GM18867 (cell line): ENCODE measurements at regions not wholly inside any gene's neighbourhood (a gene's known extent, or its start where the extent isn't known, plus 50 kb on each side); places are given as distances from the start of the nearest gene placed in this dataset.
"Not testable (repeated sequence)": the region's sequence is repeated elsewhere in the genome, so short reads cannot be mapped to it uniquely, and the experiment has no call there.

Experiments
- ATAC-seq: cut with Tn5 transposase; IDR thresholded peaks from one replicate; pipeline ENCODE4 v1.9.1; 2021; ENCODE audit warnings: mild to moderate bottlenecking, moderate library complexity; ENCODE audit not compliant: unreplicated experiment

- peak; percentile 59 for ATAC-seq
Measured at GRCh38 chr4:184282895-184283654, 65.4 kb upstream of the ENPP6 start.

- peak; percentile 32 for ATAC-seq
Measured at GRCh38 chr4:184282251-184282713, 64.6 kb upstream of the ENPP6 start.

DNA sequence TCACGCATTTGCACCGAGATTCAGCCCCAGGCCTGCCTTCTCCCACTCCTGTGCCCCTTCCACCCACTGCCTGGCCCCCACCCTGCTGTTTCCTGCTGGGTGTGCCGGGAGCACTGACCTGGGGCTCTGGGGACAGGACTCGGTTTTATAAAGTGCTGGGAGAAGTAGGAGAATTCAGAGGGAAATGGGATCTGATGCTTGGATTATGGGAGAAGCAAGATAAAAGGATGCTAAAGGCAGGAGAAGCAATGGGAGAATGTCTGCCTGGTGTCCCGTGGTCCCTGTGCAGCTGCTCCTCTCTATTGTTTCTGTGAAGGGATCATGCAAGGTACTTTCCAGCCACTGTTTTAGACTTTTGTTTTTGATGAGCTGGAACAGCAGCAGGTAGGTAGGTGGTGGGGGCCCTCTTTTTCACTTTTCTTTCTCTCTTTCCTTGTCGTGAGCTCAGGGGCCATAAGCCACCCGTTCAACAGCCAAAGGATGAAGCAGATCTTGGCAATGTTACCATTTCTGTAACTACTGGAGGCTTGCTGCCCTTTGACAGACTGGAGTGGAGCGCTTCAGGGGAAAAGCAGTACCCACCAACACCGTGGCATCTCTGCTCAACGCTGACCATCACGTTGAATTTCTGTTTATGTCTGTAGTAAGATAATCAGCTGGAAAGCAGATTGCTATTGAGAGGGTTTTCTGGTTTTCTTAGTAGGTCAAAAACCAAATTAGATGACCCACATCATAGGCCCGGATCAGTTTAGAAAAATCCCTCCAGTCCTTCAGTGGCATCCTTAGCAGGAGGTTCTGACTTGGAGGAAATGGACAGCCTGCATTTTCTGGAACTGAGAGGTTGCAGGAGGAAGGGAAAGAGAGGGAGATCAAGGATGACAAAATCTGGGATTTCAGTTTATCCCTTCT is 63.8 kb upstream of the ENPP6 start:
- no peak for ATAC-seq

GRCh38 chr4:184280591-184281071 is 63.0 kb upstream of the ENPP6 start:
- peak; percentile 50 for ATAC-seq

DNA sequence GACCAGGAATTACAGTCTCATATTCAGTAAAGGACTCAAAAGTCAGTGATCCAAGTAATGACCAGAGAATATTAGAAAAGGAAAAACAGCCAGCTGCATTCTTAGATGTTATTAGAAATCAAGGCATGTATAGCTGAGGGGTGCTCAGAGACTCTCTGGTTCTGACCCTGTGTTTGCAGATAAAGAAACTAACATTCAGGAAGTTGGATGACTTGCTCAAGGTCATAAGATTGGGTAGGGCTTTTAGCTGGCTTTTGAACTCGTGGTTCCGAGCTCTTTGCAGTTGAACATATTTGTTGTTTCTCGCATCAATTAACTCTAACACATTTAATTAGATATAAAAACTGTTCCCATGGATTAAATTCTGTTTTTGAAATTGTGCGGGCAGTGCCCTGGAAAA is 62.5 kb upstream of the ENPP6 start:
- ATAC-seq: no peak

DNA sequence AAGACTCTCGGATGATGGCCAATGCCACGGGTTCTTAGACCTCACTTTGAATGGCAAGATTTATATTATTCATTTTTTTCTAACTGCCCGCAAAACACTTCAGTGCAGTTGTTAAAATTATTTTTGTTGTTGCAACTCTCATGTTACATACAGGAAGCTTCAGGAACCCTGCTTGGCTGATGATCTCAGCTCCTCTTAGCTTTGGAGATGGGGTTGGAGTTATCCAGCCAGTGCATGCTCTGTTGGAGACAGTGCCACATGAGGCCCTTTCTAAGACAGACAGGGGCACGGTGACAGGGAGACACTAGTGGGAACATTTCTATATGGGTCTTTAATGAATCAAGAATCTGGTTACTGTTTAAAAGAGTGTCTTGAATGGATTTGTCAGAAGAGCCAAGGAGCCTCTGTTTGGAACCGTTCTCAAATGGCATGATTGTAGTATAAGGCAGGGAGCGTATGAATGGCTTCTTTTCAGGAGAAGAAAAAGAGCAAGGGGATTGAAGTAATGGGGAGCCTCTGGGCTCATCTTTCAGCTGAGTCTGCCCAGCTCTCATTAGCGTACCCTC is 61.9 kb upstream of the ENPP6 start:
- no peak for ATAC-seq

DNA sequence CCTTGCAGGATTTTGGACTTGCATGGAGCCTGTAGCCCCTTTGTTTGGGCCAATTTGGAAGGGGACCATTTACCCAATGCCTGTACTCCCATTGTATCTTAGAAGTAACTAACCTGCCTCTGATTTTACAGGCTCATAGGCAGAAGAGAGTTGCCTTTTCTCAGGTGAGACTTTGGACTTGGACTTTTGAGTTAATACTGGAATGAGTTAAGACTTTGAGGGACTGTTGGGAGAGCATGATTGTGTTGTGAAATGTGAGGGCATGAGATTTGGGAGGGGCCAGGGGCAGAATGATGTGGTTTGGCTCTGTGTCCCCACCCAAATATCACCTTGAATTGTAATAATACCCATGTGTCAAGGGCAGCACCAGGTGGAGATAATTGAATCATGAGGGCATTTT is 60.1 kb upstream of the ENPP6 start:
- not testable (repeated sequence) for ATAC-seq

GRCh38 chr4:184277010-184277409 is 59.3 kb upstream of the ENPP6 start:
- ATAC-seq: not testable (repeated sequence)

DNA sequence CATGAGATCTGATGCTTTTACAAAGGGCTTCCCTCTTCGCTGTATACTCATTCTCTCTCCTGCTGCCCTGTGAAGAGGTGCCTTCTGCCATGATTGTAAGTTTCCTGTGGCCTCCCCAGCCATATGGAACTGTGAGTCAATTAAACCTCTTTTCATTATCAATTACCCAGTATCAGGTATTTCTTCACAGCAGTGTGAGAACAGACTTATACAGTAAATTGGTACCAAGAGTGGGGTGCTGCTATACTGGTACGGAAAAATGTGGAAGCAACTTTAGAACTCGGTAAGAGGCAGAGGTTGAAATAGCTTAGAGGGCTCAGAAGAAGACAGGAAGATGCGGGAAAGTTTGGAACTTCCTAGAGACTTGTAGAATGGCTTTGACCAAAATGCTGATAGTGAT is 58.7 kb upstream of the ENPP6 start:
- ATAC-seq: not testable (repeated sequence)

DNA sequence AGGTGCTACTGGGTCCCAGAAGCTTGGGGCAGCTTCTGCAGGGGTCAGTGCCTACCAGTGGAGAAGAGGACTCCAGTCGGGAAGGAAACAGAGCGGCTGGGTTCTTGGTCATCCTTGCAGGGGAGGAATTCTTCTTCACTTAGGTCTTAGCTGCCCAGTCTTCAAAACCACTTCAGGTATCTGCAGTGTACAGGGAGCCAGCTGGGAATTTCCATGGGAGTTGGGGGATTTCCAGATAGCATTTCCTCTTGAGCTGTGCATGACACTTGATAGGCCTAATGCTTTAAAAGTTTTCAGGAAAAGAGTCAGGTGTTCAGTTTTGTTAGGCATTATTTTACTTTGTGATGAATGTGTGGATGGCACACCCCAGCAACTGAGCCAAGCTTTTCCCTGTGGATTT is 58.1 kb upstream of the ENPP6 start:
- ATAC-seq: no peak

DNA sequence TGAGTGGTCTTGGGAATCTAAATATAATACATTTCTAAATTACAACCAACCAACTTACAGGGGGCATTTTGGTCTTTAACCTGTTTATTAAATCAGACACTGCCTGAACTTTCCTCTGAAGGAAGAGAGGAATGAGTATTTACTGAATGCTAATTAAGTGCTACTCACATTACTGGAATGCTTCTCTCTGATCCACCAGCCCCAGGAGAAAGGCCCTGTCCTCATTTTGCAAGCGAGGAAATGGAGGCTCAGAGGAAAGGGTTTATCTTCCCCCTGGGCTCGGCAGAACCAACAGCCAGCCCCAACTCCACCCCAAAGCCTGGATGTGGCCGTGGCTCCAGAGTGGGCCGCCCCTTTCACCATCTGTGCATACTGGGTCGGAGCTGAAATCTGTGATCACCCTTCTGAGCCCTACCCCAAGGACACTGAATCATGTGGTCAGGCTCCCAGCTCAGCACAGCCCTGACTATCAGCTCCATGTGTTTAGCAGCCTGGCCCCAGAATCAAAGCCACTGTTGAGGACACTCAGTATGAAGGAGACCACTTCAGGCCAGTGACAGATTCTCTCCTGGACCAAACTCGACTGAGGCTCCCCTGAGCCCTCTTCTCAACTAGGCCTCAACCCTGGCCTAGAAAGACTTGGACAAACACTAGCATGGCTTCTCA is 56.7 kb upstream of the ENPP6 start:
- ATAC-seq: no peak

GRCh38 chr4:184273166-184274147 is 55.8 kb upstream of the ENPP6 start:
- peak; percentile 74 for ATAC-seq

GRCh38 chr4:184270808-184271413 is 53.2 kb upstream of the ENPP6 start:
- ATAC-seq: no peak

- ATAC-seq: no peak
Measured at GRCh38 chr4:184269879-184270430, 52.3 kb upstream of the ENPP6 start.

GRCh38 chr4:184268584-184269160 is 51.0 kb upstream of the ENPP6 start:
- no peak for ATAC-seq

- ATAC-seq: peak; percentile 79
Measured at GRCh38 chr4:184267673-184268583, 50.3 kb upstream of the ENPP6 start.
